Natural killer cell treated with Interleukin-12 subunit alpha and Interleukin-12 subunit beta and Interleukin-15 and Interleukin-18, amount 100 ng/mL, for 72 hours (primary cell): ENCODE measurements at regions not wholly inside any gene's neighbourhood (a gene's known extent, or its start where the extent isn't known, plus 50 kb on each side); places are given as distances from the start of the nearest gene placed in this dataset.

Experiments used
- ATAC-seq, 2 donors: fragments of 150-1000 bp; cut with Tn5 transposase in 1 of 2; sonication (Bioruptor Pico), chemical (Tn5 transposase) in 1 of 2; 2 replicates each; pipeline ENCODE4 v1.10.0; 2021
- DNase-seq: peaks from one replicate; pipeline ENCODE4 v3.0.0; 2022; ENCODE audit warnings: low spot score
- H3K27ac Mint-ChIP-seq, 2 donors: 1 replicate in 1 of 2; 2 replicates in 1 of 2; pipeline ENCODE4 v1.8.0; 2022; ENCODE audit warnings: mixed read lengths in 2 of 2, mild to moderate bottlenecking in 1 of 2, moderate library complexity in 1 of 2
- H3K27me3 Mint-ChIP-seq, 2 donors: 1 replicate in 1 of 2; 2 replicates in 1 of 2; pipeline ENCODE4 v1.8.0; 2022; ENCODE audit warnings: mixed read lengths in 2 of 2
- H3K36me3 Mint-ChIP-seq: one replicate; pipeline ENCODE4 v1.8.0; 2022; ENCODE audit warnings: mixed read lengths
- H3K4me1 Mint-ChIP-seq, 2 donors: 1 replicate in 1 of 2; 2 replicates in 1 of 2; pipeline ENCODE4 v1.8.0; 2022; ENCODE audit warnings: low read depth in 2 of 2, mixed read lengths in 2 of 2, mild to moderate bottlenecking in 1 of 2
- H3K4me3 Mint-ChIP-seq: one replicate; pipeline ENCODE4 v1.8.0; 2022; ENCODE audit warnings: mixed read lengths
- H3K9me3 Mint-ChIP-seq: 2 replicates; pipeline ENCODE4 v1.8.0; 2022; ENCODE audit warnings: mixed read lengths

DNA sequence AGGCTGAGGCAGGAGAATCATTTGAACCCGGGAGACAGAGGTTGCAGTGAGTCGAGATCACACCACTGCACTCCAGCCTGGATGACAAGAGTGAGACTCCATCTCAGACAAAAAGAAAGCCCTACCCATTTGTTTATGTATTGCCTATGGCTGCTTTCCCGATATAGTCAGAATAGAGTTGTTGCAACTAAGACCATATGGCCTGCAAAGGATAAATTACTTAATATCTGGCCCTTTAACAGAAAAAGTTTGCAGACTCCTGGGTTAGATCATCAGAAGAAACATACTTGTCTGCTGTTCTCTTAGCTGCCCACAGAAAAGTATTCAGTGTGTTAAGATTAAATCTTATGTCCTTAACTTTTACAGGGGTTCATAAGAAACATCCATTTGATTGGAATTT lies 122.4 kb upstream of the VASH1 start:
- DNase-seq (no peak), ATAC-seq (no peak)
- peaks cover 14 to 50% of the 10 kb centered on the region in 2 donors for H3K27me3 Mint-ChIP-seq
- no peak overlapping the region for H3K27ac Mint-ChIP-seq
- H3K4me3 Mint-ChIP-seq = no peak overlapping the region
- H3K9me3 Mint-ChIP-seq = no peaks in the 10 kb centered on the region
- H3K36me3 Mint-ChIP-seq = no peaks in the 10 kb centered on the region
- H3K4me1 Mint-ChIP-seq = no peaks in the 10 kb centered on the region

DNA sequence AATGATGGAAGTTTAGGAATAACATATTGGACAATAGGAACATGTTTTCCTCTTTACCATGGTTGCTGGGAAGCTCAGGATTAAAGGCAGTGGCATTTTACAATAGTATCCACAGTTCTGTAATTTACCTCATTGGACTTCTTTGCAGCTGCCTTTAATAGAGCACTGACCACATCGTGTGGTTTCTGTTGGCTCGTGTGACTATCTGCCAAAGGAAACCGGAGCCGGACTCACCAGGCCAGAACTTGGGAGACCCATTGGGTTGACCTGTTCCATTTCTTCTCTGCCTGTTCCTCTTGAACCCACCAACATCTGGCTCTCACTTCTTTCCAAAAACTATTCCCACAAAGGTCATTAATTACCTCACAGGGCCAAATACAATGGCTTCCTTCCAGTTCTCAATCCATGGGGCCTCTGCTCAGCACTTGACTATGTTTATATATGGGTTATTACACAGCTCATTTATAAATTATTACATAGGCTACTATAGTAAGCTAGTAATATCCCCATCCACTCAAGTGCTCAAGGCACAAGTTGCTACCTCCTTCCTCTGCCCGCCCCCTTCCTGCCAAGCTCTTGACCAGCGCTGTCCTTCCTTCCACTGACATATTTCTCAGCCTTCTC lies 121.5 kb upstream of the VASH1 start:
- peaks cover 14 to 49% of the 10 kb centered on the region in 2 donors for H3K27me3 Mint-ChIP-seq
- no peaks in the 10 kb centered on the region for H3K4me1 Mint-ChIP-seq
- no peaks in the 10 kb centered on the region for H3K9me3 Mint-ChIP-seq
- no peak overlapping the region for H3K4me3 Mint-ChIP-seq
- DNase-seq = no peak
- no peak for ATAC-seq
- H3K27ac Mint-ChIP-seq = no peak overlapping the region
- no peaks in the 10 kb centered on the region for H3K36me3 Mint-ChIP-seq

DNA sequence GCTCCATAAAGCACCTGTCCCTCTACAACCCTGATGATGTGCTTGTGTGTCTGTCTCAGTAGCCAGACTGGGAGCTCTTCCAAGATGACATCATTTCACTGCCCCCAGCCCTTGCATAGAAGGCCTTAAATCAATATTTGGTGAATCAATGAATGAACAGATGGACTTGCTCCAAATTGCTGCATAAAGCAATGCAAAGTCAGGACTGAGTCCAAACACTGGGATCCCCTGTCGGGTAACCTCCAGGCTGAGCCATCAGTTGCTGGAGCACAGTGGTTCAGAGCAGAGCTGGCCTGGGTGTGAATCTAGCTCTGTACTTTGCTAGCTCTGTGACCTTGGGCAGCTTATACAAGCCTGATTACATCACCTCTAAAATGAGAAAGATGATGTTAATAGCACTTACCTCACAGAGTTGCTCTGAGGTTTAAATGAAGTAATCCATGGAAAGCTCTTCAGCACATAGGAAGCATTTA lies 120.3 kb upstream of the VASH1 start:
- Mint-ChIP-seq H3K9me3 (no peaks in the 10 kb centered on the region), H3K4me1 (no peaks in the 10 kb centered on the region)
- ATAC-seq = no peak

GRCh38 chr14:76641541-76641940 lies 119.7 kb upstream of the VASH1 start:
- peak in 1 of 2 donors; percentile 4 for ATAC-seq
- no peak for DNase-seq
- H3K4me3 Mint-ChIP-seq = no peak overlapping the region
- no peak overlapping the region for H3K27ac Mint-ChIP-seq
- no peaks in the 10 kb centered on the region for H3K36me3 Mint-ChIP-seq
- peaks cover 11 to 36% of the 10 kb centered on the region in 2 donors for H3K27me3 Mint-ChIP-seq
- no peaks in the 10 kb centered on the region for H3K4me1 Mint-ChIP-seq
- no peaks in the 10 kb centered on the region for H3K9me3 Mint-ChIP-seq

More for the DNA sequence above, 120.3 kb upstream of the VASH1 start:
- no peak overlapping the region for H3K27ac Mint-ChIP-seq
- DNase-seq = no peak
- peaks cover 11 to 42% of the 10 kb centered on the region in 2 donors for H3K27me3 Mint-ChIP-seq
- no peak overlapping the region for H3K4me3 Mint-ChIP-seq
- H3K36me3 Mint-ChIP-seq = no peaks in the 10 kb centered on the region

DNA sequence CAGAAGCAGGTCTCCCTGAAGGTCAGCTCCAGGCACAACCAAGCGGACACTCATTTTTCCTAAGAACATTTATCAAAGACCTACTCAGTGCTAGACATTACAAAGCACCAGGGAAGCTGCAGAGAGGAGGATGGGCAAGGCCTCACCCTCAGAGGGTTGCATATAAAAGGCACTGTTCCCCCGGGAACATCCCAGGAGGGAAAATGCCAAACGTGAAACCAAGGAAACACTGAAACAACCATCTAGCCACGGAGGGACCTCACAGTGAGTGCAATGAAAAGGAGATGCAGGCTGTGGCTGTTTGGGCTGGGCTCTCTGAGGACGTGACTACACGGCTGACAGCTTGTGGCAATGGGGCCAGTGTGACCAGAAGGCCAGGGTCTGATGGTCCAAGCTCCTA lies 117.4 kb upstream of the VASH1 start:
- Mint-ChIP-seq H3K27ac (no peak overlapping the region), H3K4me1 (no peaks in the 10 kb centered on the region), H3K27me3 (peaks cover 12 to 32% of the 10 kb centered on the region in 2 donors), H3K4me3 (no peak overlapping the region), H3K9me3 (no peaks in the 10 kb centered on the region), H3K36me3 (no peaks in the 10 kb centered on the region)
- ATAC-seq (no peak), DNase-seq (no peak)

DNA sequence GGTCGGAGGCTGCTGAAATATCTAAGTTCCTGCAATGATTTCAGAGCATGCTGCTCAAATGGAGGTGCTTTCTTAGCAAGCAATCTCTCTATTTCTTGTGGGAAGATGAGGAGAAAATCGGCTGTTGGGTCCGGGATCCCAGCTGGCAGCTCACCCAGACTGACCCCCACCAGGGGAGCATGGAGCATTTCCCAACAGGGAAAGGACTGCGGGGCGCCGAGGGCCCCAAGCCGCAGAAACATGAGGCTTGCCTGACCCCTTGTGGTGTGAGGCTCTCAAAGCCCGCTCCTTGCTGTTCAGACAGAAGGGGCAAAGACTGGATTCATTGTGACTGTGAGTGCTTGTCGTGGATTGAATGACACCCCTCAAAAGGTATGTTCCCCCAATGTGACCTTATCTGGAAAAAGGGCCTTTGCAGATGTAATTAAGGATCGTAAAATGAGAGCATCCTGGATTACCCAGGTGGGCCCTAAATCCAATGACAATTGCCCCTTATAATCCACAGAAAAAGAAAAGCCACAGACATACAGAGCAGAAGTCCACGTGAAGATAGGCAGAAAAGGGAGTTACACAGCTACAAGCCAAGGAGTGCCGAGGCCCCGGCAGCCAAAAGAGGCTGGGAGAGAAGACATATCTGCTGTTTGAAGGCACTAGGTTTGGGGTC lies 116.3 kb upstream of the VASH1 start:
- no peak for DNase-seq
- H3K27ac Mint-ChIP-seq = no peak overlapping the region
- no peaks in the 10 kb centered on the region for H3K9me3 Mint-ChIP-seq
- H3K36me3 Mint-ChIP-seq = no peaks in the 10 kb centered on the region
- H3K4me1 Mint-ChIP-seq = no peaks in the 10 kb centered on the region
- H3K27me3 Mint-ChIP-seq = peaks cover 15 to 29% of the 10 kb centered on the region in 2 donors
- H3K4me3 Mint-ChIP-seq = no peak overlapping the region
- ATAC-seq = no peak

- no peak overlapping the region for H3K4me3 Mint-ChIP-seq
- no peaks in the 10 kb centered on the region for H3K9me3 Mint-ChIP-seq
- H3K36me3 Mint-ChIP-seq = no peaks in the 10 kb centered on the region
- peaks cover 5 to 8% of the 10 kb centered on the region in 2 donors for H3K27me3 Mint-ChIP-seq
- H3K4me1 Mint-ChIP-seq = no peaks in the 10 kb centered on the region
- ATAC-seq = no peak
- no peak for DNase-seq
- H3K27ac Mint-ChIP-seq = no peak overlapping the region
Measured at GRCh38 chr14:76647697-76648298, 113.5 kb upstream of the VASH1 start.

GRCh38 chr14:76651410-76652055 lies 109.7 kb upstream of the VASH1 start:
- Mint-ChIP-seq H3K4me1 (no peaks in the 10 kb centered on the region), H3K27me3 (peaks cover 14 to 15% of the 10 kb centered on the region in 2 donors), H3K4me3 (no peak overlapping the region), H3K36me3 (no peaks in the 10 kb centered on the region), H3K27ac (no peak overlapping the region), H3K9me3 (no peaks in the 10 kb centered on the region)
- DNase-seq = no peak
- ATAC-seq = no peak

DNA sequence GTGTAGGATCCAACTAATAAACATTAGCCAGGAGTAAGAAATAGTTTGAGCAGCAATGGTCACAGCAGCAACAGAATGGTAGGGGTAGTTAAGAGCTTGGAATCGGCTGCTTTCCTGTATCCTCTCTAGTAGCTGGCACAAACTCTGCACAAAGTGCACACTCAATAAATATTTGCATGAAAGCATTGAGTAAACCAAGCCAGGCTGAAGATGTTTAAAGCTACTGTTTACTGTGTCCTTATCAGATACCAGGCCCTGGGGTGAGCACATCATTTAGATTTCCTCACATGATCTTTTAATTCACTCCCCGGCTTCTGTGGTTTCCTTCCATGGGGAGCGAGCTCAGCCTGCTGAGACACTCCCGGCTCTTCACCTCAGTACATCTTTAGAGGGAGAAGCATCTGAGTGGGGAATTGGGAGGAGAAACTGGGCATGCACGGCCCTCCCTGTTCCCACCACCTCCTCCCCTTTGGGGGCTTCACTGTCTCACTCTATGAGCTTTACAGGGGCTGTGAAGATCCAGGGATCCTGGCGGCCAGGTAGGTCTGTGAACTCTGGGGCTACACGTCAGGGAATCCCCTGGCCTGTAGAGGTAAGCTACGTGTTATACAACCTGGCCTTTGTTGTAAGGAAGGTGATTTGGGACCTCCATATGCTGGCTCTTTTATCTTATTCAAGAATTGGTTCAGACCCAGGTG lies 107.2 kb upstream of the VASH1 start:
- ATAC-seq (no peak), DNase-seq (no peak)
- Mint-ChIP-seq H3K9me3 (peaks cover 6% of the 10 kb centered on the region), H3K27me3 (peaks cover 12 to 23% of the 10 kb centered on the region in 2 donors), H3K4me3 (no peak overlapping the region), H3K4me1 (no peaks in the 10 kb centered on the region), H3K27ac (no peak overlapping the region), H3K36me3 (no peaks in the 10 kb centered on the region)

- Mint-ChIP-seq H3K27ac (no peak overlapping the region), H3K4me1 (no peaks in the 10 kb centered on the region), H3K4me3 (no peak overlapping the region), H3K9me3 (peaks cover 6% of the 10 kb centered on the region), H3K36me3 (no peaks in the 10 kb centered on the region), H3K27me3 (peaks cover 10 to 25% of the 10 kb centered on the region in 2 donors)
- ATAC-seq (no peak), DNase-seq (no peak)
Measured at GRCh38 chr14:76654573-76655108, 106.6 kb upstream of the VASH1 start.

- DNase-seq (no peak), ATAC-seq (no peak)
- H3K9me3 Mint-ChIP-seq = peaks cover 6% of the 10 kb centered on the region
- no peak overlapping the region for H3K27ac Mint-ChIP-seq
- no peaks in the 10 kb centered on the region for H3K36me3 Mint-ChIP-seq
- no peak overlapping the region for H3K4me3 Mint-ChIP-seq
- H3K4me1 Mint-ChIP-seq = no peaks in the 10 kb centered on the region
- H3K27me3 Mint-ChIP-seq = peaks cover 14 to 31% of the 10 kb centered on the region in 2 donors
Measured at GRCh38 chr14:76655331-76655730, 105.9 kb upstream of the VASH1 start.

GRCh38 chr14:76656592-76656991 lies 104.7 kb upstream of the VASH1 start:
- Mint-ChIP-seq H3K36me3 (no peaks in the 10 kb centered on the region), H3K27ac (no peak overlapping the region), H3K9me3 (peaks cover 6% of the 10 kb centered on the region), H3K4me1 (no peaks in the 10 kb centered on the region), H3K4me3 (no peak overlapping the region), H3K27me3 (peaks cover 18 to 40% of the 10 kb centered on the region in 2 donors)
- ATAC-seq (no peak), DNase-seq (no peak)

DNA sequence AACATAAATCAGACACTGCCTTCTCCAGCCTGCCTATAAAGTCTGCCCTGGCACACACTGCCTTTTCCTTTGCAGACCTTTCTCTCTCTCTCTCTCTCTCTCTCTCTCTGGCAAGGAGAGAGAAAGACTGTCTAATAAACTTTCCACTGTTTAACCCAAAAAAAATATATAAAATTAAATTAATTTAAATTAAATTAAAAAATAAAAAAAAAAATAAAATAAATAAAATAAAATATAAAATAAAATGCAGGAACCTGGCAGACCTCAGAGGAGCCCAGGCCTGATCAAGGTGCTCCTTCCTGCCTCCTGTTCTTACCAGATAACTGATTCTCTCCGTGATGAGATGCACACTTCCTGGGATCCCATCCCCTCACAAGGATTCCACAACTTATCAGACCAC lies 103.9 kb upstream of the VASH1 start:
- H3K4me1 Mint-ChIP-seq = no peaks in the 10 kb centered on the region

More for the DNA sequence above, 103.9 kb upstream of the VASH1 start:
- no peak overlapping the region for H3K4me3 Mint-ChIP-seq
- peaks cover 18 to 44% of the 10 kb centered on the region in 2 donors for H3K27me3 Mint-ChIP-seq
- DNase-seq = no peak
- ATAC-seq = no peak
- H3K36me3 Mint-ChIP-seq = no peaks in the 10 kb centered on the region
- H3K27ac Mint-ChIP-seq = no peak overlapping the region
- peaks cover 6% of the 10 kb centered on the region for H3K9me3 Mint-ChIP-seq
